ENCODE measurements at regions not wholly inside any gene's neighbourhood (a gene's known extent, or its start where the extent isn't known, plus 50 kb on each side); places are given as distances from the start of the nearest gene placed in this dataset.

DNA sequence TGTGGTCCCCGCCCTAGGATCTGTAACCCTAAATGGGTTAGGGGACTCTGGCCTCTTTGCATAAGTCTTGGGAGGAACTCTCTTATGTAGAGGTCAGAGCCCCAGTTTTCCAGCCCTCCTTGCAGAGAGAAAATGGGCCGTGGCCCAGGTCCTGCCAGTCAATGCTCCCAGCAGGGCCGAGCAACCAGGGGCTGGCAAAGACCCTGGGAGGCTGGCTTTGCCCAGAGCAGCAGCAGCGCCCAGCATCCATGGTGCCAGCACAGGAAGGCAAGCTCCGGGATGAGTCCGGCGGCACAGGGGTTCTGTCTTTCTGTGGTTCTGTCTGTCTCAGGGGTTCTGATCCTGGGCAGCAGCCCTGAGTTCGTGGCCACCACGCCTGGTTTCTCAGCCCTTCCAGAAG is 684.8 kb downstream of the BRD1 start:
- no peak for DNase-seq

- no peak for DNase-seq
These were observed 685.4 kb downstream of the BRD1 start for GRCh38 chr22:49142296-49142695.

- DNase-seq: no peak
These were observed 685.9 kb downstream of the BRD1 start for GRCh38 chr22:49141761-49142160.

- no peak for DNase-seq
These were observed 686.6 kb downstream of the BRD1 start for GRCh38 chr22:49140911-49141665.

DNA sequence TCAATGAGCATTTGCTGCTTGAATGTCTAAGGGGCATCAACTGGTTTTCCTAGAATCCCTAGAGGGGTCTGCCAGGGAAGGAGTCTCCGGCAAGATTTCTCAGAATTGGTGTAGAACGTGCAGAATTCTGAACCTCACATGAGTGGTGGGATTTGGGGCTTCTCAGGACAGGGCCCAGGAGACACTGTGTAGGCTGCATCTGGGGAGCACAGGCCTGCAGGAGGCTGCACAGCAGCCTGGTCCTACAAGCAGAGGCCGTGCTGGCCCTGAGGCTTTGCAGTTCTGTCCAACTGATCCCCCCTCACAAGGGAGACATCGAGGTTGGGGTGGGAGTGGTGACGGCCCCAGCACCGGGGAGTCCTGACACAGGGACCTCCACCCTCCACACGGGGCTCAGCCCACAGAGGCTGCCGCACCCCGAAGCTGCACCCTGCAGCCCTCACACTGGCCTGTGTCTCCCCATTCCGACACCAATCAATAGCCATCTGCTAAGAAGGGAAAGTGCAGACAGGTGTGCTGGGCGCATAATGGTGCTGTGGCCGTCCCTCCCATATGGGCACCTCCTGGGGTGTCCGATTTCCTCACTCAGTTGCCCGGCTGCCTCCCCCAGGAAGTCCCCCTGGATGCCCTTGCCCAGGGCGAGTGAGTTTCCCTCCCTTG is 688.1 kb downstream of the BRD1 start:
- DNase-seq: no peak

DNA sequence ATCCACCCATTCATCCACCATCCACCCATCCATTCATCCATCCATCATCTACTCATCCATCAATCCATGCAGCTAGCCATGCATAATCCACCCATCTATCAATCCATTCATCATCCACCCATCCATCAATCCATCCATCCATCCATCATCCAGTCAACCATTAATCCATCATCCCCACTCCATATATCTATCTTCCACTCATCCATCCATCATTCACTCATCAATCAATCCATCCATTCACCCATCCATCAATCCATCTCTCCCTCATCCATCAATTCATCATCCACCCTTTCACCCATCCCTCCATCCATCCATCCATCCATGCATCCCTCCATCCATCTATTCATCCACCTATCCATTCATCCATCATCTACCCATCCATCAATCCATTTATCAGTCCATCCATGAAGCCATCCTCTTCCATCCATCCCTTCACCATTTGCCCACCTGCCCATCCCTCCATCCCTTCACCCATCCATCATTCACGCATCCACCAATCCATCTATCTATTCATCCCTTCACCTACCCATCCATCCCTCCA is 689.4 kb downstream of the BRD1 start:
- DNase-seq: no peak

GRCh38 chr22:49137206-49137840 is 690.4 kb downstream of the BRD1 start:
- DNase-seq: no peak

DNA sequence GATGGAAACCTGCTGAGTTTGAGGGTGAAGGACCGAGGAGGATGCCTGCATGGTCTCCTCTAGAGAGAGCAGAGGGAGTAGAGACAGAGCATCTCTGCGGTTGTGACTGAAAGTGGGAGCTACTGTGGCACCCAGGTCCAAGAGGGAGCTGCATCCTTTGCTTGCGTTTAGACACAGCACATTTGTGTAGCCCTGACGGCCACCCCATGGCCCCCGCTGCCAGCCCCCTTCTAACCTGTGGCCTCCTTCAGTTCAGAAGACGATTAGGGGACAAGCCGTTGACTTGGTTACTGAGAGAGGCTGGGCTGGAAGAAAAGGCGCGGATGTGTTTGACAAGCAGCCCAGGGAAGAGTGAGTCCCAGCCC is 690.9 kb downstream of the BRD1 start:
- DNase-seq: no peak

DNA sequence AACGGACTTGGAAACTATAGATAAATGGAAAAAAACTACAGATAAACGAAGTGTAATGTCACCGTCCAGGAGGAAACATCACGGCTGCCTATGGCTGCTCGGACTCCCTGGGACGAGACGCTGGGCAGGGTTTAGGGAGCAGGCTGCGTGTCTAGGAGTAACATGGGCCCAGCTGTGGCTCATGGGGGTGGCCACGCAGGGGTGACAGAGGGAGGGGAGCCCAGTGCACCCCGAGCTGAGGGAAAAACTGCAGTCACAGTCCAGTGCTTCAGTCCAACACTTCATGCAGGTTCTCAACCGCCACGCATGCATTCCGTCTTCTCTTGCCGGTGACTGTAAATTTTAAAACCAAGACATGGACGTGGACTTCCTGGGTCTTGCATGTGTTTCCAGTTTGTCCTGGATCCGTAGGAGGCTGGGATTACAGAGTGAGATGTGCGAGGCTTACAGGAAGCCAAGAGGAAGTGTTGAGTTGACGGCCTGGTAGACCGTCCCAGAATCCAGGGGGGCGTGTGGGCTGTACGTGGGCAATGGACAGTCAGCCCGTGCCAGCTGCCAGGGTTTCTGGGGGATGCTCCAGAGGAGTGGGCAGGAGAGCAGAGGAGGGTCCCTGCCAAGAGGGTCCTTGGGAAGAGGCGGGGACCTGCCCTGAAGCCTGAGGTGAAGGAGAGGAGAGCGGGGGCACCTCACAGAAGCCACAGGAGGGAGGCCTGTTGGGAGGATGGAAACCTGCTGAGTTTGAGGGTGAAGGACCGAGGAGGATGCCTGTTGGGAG is 691.4 kb downstream of the BRD1 start:
- no peak for DNase-seq

- no peak for DNase-seq
These were observed 693.6 kb downstream of the BRD1 start for GRCh38 chr22:49134076-49134475.

DNA sequence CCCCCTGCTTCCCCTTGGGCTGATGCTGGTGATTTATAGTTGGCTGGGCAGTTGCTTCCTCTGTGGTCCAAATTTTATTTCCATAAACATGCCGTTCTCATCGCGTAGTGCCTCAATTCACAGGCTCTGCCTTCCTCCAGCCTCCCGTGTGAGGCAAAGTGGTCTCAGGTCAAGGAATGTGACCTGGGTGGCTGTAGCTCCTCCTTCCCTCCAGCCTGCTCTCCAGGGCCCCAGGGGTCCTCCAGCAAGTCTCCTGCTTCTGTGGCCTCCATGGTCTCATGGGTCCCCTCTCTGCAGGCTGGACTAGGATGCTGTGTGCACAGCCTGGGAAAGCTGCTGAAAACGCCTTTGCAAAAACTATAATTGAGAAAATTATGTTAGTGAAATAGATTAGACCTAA is 694.1 kb downstream of the BRD1 start:
- DNase-seq: no peak

DNA sequence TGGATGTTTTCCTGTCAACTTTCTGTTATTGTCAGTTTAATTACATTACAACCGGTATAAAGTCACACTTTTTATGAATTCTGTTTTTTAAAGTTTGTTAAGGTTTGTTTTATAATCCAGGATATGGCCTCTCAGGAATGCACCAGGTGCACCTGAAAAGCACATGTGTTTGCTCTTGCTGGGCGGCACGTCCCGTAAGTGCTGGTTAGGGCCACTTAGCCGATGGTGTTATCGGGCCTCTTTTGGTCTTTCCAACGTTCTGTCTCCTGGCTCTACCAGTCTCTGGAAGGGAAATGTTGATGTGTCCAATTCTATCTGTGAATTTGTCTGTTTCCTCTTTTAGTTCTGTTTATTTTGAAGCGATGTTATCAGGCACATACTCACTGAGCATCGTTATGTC is 695.7 kb downstream of the BRD1 start:
- no peak for DNase-seq

GRCh38 chr22:49129736-49130135 is 697.9 kb downstream of the BRD1 start:
- DNase-seq: no peak

DNA sequence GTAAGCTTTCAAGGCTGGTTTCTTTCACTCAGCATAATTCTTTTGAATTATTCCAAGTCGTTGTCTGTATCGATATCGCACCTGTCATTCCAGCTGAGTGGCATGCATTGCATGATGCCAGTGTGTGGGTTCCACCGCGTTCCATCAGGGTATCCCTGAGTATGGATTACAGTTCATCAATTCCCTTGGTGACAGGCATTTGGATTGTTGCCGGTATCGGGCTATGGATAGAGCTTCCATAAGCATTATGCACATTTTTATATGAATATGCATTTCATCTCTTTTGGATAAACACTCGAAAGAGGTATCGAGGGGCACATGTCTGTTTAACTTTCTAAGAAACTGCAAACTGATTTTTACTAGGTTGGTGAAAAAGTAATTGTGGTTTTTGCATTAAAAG is 698.8 kb downstream of the BRD1 start:
- DNase-seq: no peak

GRCh38 chr22:49124608-49125007 is 703.1 kb downstream of the BRD1 start:
- DNase-seq: no peak

DNA sequence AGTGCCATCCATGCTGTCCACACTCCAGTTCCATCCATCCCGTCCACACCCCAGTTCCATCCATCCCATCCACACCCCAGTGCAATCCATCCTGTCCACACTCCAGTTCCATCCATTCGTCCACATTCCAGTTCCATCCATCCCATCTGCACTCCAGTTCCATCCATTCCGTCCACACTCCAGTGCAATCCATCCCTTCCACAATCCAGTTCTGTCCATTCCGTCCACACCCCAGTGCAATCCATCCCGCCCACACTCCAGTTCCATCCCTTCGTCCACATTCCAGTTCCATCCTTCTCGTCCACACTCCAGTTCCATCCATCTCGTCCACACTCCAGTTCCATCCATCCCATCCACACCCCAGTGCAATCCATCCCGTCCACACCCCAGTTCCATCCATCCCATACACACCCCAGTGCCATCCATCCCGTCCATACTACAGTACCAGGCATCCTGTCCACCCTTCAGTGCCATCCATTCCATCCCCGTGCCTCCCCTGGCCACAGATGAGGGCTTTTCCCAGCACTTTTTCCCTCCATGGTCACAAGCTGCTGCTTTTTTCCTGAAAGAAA is 704.0 kb downstream of the BRD1 start:
- DNase-seq: no peak

DNA sequence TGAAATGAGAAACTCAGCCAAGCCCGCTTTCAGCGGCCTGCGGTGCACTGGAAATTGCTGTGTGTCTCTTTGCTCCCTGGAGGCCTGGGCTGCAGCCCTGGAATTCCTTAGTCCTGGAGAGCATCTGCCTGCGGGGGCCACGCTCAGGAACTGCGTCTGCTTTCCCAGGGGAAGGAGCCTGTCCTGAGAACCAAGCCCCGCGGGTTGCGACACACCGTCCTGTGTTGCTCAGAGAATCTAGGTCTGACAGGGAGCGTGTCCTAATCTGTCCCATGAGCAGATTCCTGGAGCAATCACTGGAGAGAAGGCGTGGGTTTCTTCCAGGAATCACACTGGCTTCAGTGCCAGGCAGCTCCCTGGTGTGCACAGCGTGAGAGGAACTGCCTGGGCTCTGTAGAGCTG is 708.1 kb downstream of the BRD1 start:
- no peak for DNase-seq

- no peak for DNase-seq
These were observed 709.6 kb downstream of the BRD1 start for GRCh38 chr22:49118065-49118464.

DNA sequence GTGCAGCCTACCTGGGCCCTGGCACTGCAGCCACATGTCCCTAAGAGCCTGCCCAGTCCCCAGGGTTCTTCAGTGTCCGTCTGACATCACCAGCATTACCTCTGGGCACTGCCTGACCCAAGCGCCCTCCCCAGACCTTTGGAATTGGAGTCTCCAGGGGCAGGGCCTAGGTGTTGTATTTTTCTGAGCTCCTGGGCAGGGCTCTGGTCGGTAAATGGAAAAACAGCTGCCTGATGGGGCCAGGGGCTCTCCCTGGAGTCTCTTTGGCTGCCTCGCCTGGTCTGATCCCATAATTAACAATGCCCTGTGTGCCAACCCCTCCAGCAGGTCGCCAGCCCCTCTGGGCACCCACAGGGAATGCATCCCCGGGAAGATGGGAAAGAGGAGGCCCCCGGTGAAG is 710.2 kb downstream of the BRD1 start:
- DNase-seq: no peak

DNA sequence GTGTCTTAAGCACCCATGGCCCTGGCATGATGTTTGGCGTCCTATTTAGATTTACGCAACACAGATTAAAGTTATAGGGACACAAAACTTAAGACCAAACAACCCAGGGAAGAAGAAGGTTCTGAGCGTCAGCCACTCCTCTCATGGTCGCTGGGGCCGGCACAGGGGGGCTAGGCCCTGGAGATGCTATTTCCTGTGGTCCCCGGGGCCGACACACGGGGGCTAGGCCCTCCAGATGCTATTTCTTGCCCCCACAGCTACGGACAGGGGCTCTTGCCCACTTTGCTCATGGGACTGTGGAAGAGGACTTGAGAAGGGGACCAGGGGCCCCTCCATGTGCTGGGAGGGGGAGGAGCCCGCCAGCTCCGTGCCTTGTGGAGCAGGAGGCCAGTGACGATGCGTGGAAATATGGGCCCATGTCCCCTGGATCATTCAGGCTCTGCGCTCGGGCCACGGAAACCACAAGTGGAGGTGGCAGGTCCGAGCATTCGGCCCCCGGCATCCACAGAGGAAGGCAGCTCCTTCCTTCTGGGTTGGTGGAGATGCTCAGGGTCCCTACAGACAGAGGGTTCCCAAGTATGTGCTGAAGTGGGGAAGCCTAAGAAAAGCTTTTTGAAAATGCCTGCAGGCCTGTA is 711.1 kb downstream of the BRD1 start:
- DNase-seq: no peak

GRCh38 chr22:49116021-49116420 is 711.7 kb downstream of the BRD1 start:
- no peak for DNase-seq

GRCh38 chr22:49115197-49115596 is 712.5 kb downstream of the BRD1 start:
- no peak for DNase-seq

Measured in NCI-H1417 treated with DMSO at 0.1 percent for 48 hours (cell line).